Neural cell (in vitro differentiated cells): ENCODE measurements at regions not wholly inside any gene's neighbourhood (a gene's known extent, or its start where the extent isn't known, plus 50 kb on each side); places are given as distances from the start of the nearest gene placed in this dataset.
A peak's percentile ranks its signal among the peaks of the same experiment; 100 is the strongest.

Source experiments
- H2AFZ ChIP-seq: fragments of 200-600, 300-800 bp; sonication (generic), shearing (Covaris generic); 2 replicates; pipeline ENCODE4 v1.6.0; 2014; ENCODE audit warnings: low read depth, mild to moderate bottlenecking, antibody characterized with exemption, low read length, moderate library complexity
- H3F3A ChIP-seq: fragments of 200-600 bp; shearing (Covaris generic); 2 replicates; pipeline ENCODE4 v1.6.1; 2016; ENCODE audit warnings: mild to moderate bottlenecking, moderate library complexity, mixed read lengths, antibody characterized with exemption, low read length; ENCODE audit not compliant: insufficient read depth, poor library complexity, severe bottlenecking
- H3K27ac ChIP-seq: fragments of 200-600, 300-800 bp; sonication (generic), shearing (Covaris generic); 2 replicates; pipeline ENCODE4 v1.5.1; 2014; ENCODE audit warnings: mild to moderate bottlenecking, low read length, moderate library complexity
- H3K27me3 ChIP-seq: fragments of 300-800, 200-600 bp; sonication (generic), shearing (Covaris generic); 2 replicates; pipeline ENCODE4 v1.6.0; 2014; ENCODE audit warnings: mild to moderate bottlenecking, low read depth, low read length, moderate library complexity; ENCODE audit not compliant: insufficient read depth
- H3K36me3 ChIP-seq: fragments of 300-800, 200-600 bp; sonication (generic), shearing (Covaris generic); 2 replicates; pipeline ENCODE4 v1.5.1; 2014; ENCODE audit warnings: mild to moderate bottlenecking, antibody characterized with exemption, low read length, moderate library complexity; ENCODE audit not compliant: insufficient read depth
- H3K4me2 ChIP-seq: fragments of 300-800, 200-600 bp; sonication (generic), shearing (Covaris generic); 2 replicates; pipeline ENCODE4 v1.6.0; 2014; ENCODE audit warnings: mild to moderate bottlenecking, low read length
- H3K4me3 ChIP-seq: fragments of 300-800, 200-600 bp; sonication (generic), shearing (Covaris generic); 2 replicates; pipeline ENCODE4 v1.5.1; 2014; ENCODE audit warnings: mild to moderate bottlenecking, low read length, moderate library complexity
- H3K79me2 ChIP-seq: fragments of 200-600 bp; shearing (Covaris generic); replicated peaks from 2 replicates; pipeline ENCODE4 v1.6.0; 2014; ENCODE audit warnings: mild to moderate bottlenecking, low read length, moderate library complexity; ENCODE audit not compliant: insufficient read depth
- H3K9ac ChIP-seq: fragments of 300-800, 200-600 bp; sonication (generic), shearing (Covaris generic); 2 replicates; pipeline ENCODE4 v1.6.1; 2016; ENCODE audit warnings: mild to moderate bottlenecking, low read length, mixed read lengths
- H3K9me2 ChIP-seq: fragments of 200-600 bp; shearing (Covaris generic); 2 replicates; pipeline ENCODE4 v1.6.1; 2016; ENCODE audit warnings: mild to moderate bottlenecking, low read length, mixed read lengths; ENCODE audit not compliant: insufficient read depth
- H3K9me3 ChIP-seq: fragments of 200-600, 300-800 bp; sonication (generic), shearing (Covaris generic); 2 replicates; pipeline ENCODE4 v1.6.1; 2016; ENCODE audit warnings: mild to moderate bottlenecking, mixed run types, low read length, moderate library complexity, mixed read lengths
- H4K20me1 ChIP-seq: fragments of 200-600 bp; shearing (Covaris generic); 2 replicates; pipeline ENCODE4 v1.6.1; 2016; ENCODE audit warnings: mild to moderate bottlenecking, mixed run types; ENCODE audit not compliant: insufficient read depth
- CTCF ChIP-seq: fragments of 450-650 bp; IDR thresholded peaks from 2 replicates; pipeline ENCODE4 v1.5.1; 2014; ENCODE audit warnings: antibody characterized with exemption, mild to moderate bottlenecking, moderate library complexity; ENCODE audit not compliant: poor library complexity, severe bottlenecking
- EP300 ChIP-seq: fragments of 450-650 bp; conservative IDR thresholded peaks from 2 replicates; pipeline ENCODE4 v1.6.1; 2014; ENCODE audit warnings: antibody characterized with exemption, mild to moderate bottlenecking, moderate library complexity; ENCODE audit not compliant: poor library complexity, severe bottlenecking
- EZH2 ChIP-seq: fragments of 200-600, 300-800 bp; shearing (Covaris generic), sonication (generic); IDR thresholded peaks from 2 replicates; pipeline ENCODE4 v1.6.1; 2014; ENCODE audit warnings: antibody characterized with exemption, low read length, borderline replicate concordance, mild to moderate bottlenecking; ENCODE audit not compliant: insufficient read depth, poor library complexity, severe bottlenecking
- MXI1 ChIP-seq: fragments of 450-650 bp; conservative IDR thresholded peaks from 2 replicates; pipeline ENCODE4 v1.6.1; 2014; ENCODE audit warnings: antibody characterized with exemption, mild to moderate bottlenecking; ENCODE audit not compliant: poor library complexity, severe bottlenecking
- POLR2AphosphoS5 ChIP-seq: IDR thresholded peaks from 2 replicates; pipeline ENCODE4 v1.6.1; 2012
- REST ChIP-seq: IDR thresholded peaks from 2 replicates; pipeline ENCODE4 v1.6.1; 2012; ENCODE audit warnings: borderline replicate concordance
- SMC3 ChIP-seq: fragments of 450-650 bp; conservative IDR thresholded peaks from 2 replicates; pipeline ENCODE4 v1.6.1; 2014; ENCODE audit warnings: antibody characterized with exemption, mild to moderate bottlenecking, moderate library complexity; ENCODE audit not compliant: poor library complexity
- TAF1 ChIP-seq: IDR thresholded peaks from 2 replicates; pipeline ENCODE4 v1.6.1; 2012; ENCODE audit warnings: low read depth

DNA sequence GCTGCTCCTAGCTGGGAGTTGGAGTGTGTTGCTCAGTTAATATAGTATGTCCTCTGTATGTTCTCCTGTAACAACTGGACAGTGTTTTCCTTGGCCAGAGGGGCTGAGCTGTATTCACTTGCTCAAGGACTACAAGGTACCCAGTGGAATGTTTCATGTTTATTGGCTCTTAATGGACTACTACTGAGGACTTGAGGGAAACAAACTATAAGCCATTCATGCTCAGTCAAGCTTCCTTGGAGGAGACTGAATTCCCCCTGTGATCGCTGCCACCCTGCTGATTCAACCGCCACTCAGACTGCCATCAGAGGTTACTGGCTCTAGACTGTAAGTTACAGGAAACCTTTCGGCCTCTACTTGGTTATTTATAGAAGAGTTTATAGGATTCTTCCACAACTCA, 166.6 kb downstream of the ZC3H11B start:
- H2AFZ ChIP-seq, result no peak overlapping the region
- no peak overlapping the region for H3K9ac ChIP-seq
- no peaks in the 10 kb centered on the region for H3K36me3 ChIP-seq
- H3F3A ChIP-seq, result no peaks in the 10 kb centered on the region
- H4K20me1 ChIP-seq, result no peaks in the 10 kb centered on the region
- H3K27me3 ChIP-seq, result no peaks in the 10 kb centered on the region
- no peaks in the 10 kb centered on the region for H3K9me2 ChIP-seq
- H3K27ac ChIP-seq, result no peak overlapping the region
- no peak for TF ChIP-seq CTCF
- TF ChIP-seq TAF1, result no peak
- TF ChIP-seq REST, result no peak
- no peak for TF ChIP-seq SMC3
- no peak for TF ChIP-seq MXI1
- peak; percentile 15 for TF ChIP-seq POLR2AphosphoS5
- TF ChIP-seq EP300, result no peak
- TF ChIP-seq EZH2, result no peak
- no peak overlapping the region for H3K4me3 ChIP-seq
- H3K9me3 ChIP-seq, result no peaks in the 10 kb centered on the region
- no peaks in the 10 kb centered on the region for H3K79me2 ChIP-seq
- no peak overlapping the region for H3K4me2 ChIP-seq

DNA sequence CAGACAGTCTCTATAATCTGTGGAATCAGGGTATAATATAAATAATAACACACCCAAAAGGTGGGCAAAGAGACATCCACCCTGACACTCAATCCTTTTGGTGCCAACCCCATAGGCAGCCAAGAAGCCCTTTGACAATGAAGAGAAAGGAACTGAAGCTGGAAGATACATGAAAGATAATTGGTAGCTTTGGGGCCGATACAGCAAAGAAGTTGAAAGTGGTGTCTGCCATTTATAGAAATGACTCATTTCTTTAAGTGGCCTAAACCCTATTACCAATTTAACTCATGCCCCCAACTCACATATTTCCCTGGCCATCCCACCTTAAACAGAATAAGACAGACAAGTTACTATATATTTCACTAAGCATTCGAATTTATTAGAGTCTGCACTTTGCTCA, 167.0 kb downstream of the ZC3H11B start:
- TF ChIP-seq EZH2, result no peak
- no peak for TF ChIP-seq REST
- H3K79me2 ChIP-seq, result no peaks in the 10 kb centered on the region
- H2AFZ ChIP-seq, result no peak overlapping the region
- H3K9ac ChIP-seq, result no peak overlapping the region
- H3K27me3 ChIP-seq, result no peaks in the 10 kb centered on the region
- no peak overlapping the region for H3K4me2 ChIP-seq
- H3K27ac ChIP-seq, result no peak overlapping the region
- H3K9me2 ChIP-seq, result no peaks in the 10 kb centered on the region
- H3F3A ChIP-seq, result no peaks in the 10 kb centered on the region
- no peaks in the 10 kb centered on the region for H4K20me1 ChIP-seq
- H3K9me3 ChIP-seq, result no peaks in the 10 kb centered on the region
- no peaks in the 10 kb centered on the region for H3K36me3 ChIP-seq
- no peak overlapping the region for H3K4me3 ChIP-seq
